Endothelial cell of umbilical vein (primary cell): ENCODE measurements at regions not wholly inside any gene's neighbourhood (a gene's known extent, or its start where the extent isn't known, plus 50 kb on each side); places are given as distances from the start of the nearest gene placed in this dataset.

Experiments used
- CTCF ChIP-seq, 2 donors: IDR thresholded peaks; 1 replicate in 1 of 2; 2 replicates in 1 of 2; pipeline ENCODE4 v1.5.1; 2011; ENCODE audit warnings: low read length in 2 of 2, mild to moderate bottlenecking in 2 of 2, moderate library complexity in 2 of 2, control low read depth in 1 of 2, inconsistent platforms in 1 of 2, low read depth in 1 of 2; ENCODE audit not compliant: insufficient read depth in 1 of 2; ENCODE audit errors: extremely low read depth in 1 of 2
- POLR2AphosphoS5 ChIP-seq: IDR thresholded peaks from 2 replicates; pipeline ENCODE4 v1.6.1; 2012; ENCODE audit warnings: low read depth, mild to moderate bottlenecking, control low read depth, low read length, moderate library complexity; ENCODE audit not compliant: insufficient read depth

- no peak for TF ChIP-seq POLR2AphosphoS5
- TF ChIP-seq CTCF (IDR thresholded peaks at IDR 0.05; ENCODE audit: extremely low read depth in 1 of 2, insufficient read depth in 1 of 2, low read depth in 1 of 2, low read length in 2 of 2): no peak
These were observed 310.8 kb downstream of the YTHDC2 start for GRCh38 chr5:113824307-113824706.
